Superior temporal gyrus (tissue), 1 donor: ENCODE measurements at regions not wholly inside any gene's neighbourhood (a gene's known extent, or its start where the extent isn't known, plus 50 kb on each side); places are given as distances from the start of the nearest gene placed in this dataset.

Source experiments
- DNase-seq: peaks from one replicate; pipeline ENCODE4 v3.0.0-alpha.2; 2016; ENCODE audit errors: extremely low spot score

DNA sequence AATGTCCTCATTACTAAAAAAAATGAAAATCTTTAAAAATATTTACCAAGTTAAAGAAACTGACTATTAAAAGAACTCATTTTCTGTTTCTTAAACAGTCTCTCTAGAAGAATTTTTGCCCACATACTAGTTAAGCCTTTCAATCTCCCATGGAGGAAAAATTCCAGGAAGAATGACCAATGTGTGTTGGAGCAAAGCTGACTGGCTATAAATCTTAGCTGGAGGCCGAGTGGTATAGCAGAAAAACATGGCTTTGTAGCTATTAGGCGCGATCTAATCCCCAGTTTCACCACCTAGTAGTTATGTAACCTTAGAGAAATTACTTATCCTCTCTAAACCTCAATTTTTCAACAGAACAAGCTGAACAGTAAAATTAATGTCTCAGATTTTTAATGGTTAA lies 135.5 kb upstream of the PRLR start:
- no peak for DNase-seq

DNA sequence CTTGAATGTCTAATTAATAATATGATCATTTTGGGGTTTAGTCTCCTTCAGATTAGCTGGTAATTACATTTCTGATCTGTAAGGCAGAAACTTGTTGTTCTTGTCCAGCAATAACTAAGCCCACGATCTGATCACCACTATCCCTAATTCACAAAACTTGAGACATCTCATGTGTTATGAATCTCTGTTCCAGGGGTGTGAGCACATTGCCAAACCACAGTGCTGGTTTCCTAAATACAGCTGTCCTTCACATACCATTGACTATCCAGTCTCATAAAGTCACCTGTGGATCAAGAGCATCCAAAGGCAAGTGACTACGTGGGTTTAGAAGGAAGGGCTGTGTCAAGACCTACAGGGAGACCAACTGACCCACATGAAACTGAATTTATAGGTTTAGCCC lies 134.1 kb upstream of the PRLR start:
- no peak for DNase-seq

DNA sequence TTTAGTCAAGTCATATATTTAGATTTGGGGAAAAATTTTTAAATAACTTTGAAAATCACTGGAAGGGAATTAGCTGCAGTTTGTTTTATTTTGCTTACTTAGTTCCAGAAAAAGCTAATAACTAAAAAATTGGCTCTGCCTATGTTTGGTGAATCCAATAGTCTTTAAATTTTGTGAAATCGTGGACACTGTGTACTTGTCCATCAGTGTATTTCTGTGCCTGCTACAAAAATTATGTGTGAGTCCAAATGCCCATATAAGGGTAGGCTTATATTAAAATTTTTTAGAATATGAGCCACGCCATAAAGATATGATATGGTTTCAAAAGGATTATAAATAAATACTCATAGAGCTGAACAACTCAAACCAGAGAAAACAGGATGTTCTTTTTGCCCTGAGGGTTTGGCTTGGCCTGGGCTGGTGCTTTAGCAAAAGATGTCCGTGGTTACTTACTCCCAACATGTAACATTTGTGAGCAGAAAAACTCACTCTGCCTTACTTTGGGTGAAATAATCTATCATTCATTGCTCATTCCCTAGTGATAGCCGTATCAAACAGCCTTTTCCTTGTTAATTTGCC lies 133.2 kb upstream of the PRLR start:
- no peak for DNase-seq

DNA sequence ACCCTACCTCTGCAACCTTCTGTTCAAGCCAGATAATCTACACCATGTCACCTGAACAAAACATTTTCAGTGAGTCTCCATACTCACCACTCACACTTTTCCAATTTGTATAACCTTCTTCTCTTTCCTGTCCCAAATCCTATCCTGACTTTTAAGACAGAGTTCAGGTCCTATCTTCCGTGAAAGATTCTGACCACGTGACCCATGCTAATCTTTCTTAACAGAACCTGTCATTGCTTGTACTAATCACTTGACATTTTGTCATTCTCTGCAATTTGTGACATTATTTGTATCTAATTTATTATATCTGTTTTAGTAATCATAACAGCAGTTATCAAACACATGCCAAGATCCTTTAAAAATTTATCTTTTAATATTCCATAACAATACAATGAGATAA lies 132.5 kb upstream of the PRLR start:
- DNase-seq: no peak

DNA sequence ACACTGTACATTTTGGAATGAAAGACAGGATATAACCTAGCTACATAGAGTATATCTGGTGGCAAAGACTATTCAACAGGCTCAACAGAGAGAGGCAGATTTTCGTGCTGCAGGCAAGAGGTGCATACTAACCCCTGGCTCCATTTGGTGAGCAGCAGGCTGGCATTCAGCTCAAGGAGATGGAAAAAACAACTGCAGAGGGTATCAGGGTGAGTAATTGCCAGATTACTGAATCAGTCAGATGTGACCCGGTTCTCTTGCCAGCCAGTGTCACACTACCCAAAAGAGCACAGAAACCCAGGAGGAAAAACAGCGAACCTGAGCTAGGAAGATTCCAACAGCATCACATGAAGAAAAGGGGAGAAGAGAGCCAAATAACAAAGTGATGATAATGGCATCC lies 130.4 kb upstream of the PRLR start:
- no peak for DNase-seq

DNA sequence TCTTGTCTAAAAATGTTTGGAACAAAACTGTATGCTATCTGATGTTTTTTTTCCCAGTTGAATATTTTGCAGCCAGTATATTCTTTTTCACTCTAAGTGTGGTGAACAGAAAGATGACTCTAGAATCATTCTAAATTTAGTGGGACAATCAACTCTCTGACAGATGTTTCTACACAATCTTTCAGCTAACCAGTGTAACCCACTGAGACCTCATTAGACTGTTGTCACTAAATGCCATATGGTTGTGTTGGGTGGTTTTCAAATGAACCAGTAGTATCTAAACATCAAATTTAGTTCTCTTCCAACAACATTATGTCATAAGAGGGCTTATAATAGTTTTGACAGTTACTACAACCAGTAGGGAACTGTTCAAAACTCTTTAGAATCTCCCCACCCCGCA lies 129.6 kb upstream of the PRLR start:
- DNase-seq: no peak

DNA sequence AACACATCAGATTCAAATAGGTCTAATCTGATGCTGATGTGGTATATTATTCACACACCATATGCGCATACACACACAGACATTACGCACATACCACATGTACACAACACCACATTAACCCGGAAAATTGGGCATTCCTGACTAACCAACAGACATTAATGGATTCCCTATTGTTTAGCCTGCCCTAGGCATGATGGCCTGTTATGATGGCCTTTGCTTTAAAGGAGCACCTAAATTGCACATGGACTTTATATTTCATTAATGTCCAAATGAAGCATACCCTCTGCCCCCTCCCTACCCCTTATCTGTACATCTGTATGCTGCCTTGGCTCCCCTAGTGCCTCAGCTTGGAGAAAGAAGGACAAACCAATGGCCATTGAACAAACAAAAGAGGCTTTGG lies 127.7 kb upstream of the PRLR start:
- no peak for DNase-seq

DNA sequence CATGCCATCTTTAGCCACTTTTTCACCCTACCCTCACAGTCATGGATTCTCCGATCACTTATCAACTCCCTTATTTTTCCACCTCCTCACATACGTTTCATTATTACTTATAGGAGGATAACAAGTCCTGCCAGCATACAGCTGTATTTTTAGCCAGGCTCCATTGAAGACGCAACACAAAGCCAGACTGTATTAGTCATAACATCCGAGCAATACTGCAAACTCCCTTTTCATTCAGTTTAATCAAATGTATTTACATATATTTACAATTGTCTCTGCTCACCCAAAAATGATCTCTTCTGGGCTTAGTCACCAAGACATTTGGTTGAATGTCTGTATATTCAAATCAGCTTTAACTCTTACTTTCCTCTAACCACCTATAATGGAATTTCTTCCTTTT lies 126.4 kb upstream of the PRLR start:
- no peak for DNase-seq

DNA sequence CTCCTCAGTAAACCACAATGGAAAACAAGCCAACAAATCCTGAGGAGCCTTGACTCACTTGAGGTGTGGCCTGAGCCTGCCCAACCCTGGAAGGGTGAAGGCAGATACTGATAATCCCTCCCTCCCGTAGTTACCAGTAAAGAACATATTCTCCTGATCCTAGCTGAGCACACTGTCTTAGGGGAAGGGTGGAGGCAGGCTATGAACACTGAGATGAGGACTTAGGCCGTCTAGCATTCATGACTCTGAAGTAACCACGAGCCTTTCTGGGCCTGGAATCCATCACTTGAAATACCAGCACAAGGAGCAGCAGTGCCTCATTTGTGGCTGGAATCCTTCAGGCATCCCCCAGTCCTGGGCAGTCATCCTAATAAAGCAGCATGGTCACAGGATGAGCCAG lies 124.5 kb upstream of the PRLR start:
- no peak for DNase-seq

DNA sequence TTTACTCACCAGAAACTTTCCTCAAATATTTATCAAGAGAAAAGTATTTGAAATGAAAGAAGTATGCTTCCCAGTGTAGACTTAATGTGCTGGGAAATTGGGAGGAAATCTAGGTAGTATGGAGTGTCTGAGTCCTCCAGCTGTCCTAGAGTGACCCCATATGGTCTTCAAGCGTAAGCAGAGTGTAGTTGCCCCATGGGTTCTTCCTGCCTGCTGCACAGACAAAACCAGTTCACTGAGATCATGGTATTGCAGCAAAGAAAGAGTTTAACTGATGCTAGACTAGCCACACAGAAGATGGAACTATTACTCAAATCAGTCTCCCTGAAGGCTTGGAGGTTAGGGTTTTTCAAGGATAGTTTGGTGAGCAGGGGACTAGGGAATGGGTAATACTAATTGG lies 114.9 kb upstream of the PRLR start:
- no peak for DNase-seq

DNA sequence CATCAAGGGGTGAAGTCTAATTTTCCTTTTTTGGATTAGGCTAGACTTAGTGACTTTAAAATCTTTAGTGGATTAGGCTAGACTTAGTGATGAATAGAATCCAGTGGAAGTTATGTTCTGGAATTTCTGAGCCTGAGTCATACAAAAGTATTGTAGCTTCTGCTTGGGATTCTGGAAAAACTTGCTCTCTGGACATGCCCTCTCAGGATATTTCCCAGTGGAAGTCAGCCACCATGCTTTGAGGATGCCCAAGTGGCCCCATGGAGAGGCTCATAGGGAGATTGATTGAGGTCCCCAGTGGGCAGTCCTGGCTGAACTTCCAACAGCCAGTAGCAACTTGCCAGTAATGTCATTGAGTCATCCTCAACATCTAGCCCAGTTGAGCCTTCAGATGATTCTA lies 112.4 kb upstream of the PRLR start:
- no peak for DNase-seq

DNA sequence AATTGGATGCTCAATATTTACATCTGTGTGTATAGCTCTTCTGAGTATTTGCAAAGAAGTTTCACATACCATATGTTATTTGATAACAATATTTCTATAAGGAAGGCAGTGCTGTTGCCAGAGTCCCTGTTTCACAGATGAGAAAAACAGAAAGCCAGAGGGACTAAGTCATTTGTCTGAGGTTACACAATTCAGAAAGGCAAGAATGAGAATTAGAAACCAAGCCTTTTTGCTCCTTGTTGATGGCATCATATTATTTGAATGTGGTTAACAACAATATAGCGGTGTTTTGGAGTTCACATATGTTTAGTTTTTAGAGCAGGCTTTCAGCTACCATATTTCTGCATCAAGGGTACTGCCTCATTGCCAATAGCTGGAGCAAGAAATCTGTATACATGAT lies 110.9 kb upstream of the PRLR start:
- DNase-seq: no peak

DNA sequence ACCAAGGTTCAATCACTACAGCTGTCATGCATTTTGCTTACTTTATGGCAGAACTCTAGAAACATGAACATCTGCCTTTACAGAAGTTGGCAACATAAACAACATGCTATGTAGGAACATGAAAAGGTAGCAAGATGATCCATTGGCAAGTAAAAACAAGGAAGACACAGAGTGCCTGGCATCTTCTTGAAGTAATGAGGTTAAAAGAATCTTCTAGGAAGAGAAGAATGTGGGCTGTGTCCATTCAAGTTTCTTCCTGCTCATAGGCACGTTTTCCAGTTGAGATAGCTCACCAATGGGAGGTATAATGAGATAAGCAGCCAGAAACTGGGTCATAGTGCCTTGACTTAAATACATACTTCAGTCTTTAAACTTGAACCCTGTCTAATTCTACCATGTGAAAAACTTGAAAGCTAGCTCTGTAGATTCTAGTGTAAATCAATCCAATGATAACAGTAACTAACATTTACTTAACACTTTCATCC lies 109.4 kb upstream of the PRLR start:
- DNase-seq: no peak

DNA sequence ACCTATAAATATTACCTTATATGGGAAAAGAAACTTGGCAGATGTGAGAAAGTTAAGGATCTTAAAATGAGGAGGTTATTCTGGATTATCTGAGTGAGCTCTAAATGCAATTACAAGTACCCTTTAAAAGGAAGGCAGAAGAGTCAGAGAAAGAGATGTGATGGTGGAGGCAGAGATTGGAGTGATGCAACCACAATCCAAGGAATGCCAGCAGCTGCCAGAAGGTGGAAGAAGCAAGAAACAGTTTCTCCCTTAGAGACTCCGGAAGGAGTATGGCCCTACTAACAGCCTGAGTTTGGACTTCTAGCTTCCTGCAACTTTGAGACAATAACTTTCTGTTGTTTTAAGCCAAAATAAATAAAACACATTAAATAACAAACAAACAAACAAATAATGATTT lies 108.7 kb upstream of the PRLR start:
- no peak for DNase-seq

DNA sequence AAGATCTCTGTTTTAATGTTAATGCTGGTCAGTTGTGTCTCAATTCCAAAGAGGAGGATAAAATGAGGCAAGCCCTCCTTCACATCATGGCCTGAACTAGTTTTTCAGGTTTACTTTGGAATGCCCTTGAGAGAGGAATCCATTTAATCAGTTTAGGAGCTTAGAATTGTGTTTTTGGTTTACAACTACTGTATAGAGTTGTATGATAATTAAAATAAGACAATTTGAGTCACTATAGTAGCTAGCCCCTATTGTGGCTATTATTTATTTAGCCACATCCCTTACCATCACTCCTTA lies 107.8 kb upstream of the PRLR start:
- DNase-seq: no peak

DNA sequence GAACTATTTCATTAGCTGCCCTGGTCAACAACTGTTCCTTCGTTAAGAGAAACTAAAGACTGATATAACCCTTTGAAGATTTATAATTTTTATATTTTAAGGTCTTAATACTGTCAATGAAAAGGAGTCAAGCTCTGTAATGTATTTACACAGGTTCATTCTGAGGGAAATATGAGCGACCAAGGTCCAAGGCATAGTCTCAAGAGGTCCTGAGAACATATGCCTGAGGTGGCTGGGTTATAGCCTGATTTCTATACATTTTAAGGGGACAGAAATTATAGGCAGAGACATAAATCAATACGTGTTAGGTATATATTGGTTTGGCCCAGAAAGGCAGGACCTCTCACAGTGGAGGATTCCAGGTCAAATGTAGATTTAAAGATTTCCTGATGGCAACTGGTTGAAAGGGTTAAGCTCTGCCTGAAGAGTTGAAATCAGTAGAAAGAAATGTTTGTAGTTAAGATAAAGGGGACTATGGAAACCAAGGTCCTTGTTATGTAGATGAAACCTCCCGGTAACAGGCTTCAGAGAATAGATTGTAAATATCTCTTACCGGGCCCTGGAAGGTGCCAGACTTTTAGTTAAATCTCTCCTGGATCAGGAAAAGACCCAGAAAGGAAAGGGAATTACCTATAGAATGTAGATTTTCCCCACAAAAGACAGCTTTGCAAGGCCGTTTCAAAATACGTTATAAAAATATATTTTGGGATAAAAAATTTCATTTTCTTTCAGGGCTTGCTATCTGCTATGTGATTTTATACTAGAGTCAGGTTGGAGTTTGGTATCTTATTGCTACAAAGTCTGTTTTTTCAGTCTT lies 107.3 kb upstream of the PRLR start:
- DNase-seq: no peak

DNA sequence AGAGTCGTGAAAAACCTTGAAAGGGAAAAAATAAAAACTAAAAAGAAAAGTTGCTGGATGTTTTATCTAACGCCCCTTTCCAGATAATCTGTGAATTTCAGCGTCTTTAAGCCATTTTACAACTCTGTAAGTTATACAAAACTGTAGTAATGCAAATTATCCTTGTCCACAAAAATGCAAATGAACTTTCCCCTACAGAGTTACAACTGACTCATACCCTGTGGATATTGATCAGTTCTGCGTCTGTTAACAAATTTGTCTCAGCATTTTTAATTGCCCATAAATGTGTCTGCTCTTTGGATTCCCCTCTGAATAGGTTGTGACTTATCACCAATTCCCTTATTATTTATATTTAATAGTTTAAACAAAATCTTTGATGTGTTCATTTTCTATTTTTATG lies 105.9 kb upstream of the PRLR start:
- no peak for DNase-seq

DNA sequence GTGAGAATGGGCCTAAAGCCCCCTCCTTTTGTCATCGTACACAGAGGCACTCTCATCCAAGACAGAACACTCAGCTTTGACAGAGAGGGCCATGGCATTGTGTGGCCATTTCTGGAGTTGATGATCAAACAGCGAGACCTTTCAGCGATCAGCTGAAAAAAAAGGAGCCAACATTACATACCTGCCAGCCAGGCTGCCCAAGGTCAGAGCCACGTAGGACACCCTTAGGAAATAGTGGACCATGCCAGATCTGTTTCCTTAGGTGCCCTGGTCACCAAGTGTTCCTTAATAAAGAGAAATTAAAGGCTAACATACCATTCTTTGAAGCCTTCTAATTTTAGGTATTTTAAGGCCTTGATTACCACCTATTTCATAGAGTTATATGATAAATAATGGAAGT lies 105.5 kb upstream of the PRLR start:
- DNase-seq: no peak

DNA sequence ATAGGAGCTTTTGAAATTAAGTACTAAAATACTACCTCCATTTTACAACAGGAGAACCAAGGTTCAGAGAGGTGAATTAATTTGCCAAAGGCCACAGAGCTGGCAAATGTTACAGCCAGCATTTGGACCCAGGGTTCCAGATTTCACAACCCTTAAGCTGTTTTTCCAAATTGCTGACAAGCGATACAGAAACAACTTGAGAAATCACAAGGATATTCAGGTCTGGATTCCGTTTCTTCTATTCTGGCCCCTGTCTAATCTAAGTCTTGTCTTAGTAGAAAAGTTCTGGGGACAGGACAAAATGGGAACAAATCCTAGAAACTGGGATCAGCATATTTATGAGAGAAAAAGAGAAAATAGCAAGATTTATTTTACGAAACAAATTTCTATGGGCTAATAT lies 103.1 kb upstream of the PRLR start:
- DNase-seq: no peak

DNA sequence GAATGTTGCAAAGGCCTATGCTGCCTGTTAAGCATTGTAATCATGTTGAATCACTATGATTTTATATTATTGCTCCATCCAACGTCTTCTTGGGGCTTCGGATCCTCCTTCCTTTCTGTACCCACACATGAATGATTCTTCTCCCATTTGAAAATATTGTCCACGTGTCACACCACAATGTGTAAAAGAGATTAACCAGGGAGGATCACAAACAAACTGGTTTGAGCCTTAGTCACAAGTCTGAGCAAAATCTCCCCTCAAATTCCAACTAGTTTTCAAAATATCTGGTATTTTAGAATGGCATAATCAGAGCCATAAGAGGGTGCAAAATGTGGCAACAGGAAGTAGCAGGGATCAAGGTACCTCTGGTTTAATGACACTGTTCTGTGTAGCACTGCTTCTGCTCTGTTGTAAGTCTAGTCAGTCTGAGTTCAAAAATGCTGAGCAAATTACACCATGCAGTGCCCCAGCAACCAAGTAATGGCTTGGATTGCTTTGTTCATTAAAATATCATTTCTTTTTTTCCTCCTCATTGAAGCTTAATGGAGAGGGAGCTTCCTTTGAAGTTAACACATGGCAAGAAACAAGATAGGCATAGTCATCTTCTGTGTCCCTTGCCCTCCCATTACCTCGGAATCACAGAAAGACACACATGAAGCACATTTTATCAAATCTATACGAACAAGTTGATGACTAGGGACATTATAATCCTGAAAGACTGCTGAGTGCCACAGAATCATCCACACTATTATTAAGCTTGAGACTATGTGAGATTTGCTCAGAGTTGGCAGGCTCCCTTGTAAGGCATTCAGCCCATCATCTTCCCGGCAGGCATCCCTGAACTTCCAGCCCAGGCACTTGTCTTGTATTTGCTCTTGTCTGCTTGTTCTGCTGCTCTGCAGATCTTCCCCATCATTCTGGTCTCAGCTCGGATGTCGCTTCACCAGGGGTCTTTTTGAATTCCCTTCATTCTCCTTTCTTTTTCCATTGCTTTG lies 102.0 kb upstream of the PRLR start:
- DNase-seq: no peak

DNA sequence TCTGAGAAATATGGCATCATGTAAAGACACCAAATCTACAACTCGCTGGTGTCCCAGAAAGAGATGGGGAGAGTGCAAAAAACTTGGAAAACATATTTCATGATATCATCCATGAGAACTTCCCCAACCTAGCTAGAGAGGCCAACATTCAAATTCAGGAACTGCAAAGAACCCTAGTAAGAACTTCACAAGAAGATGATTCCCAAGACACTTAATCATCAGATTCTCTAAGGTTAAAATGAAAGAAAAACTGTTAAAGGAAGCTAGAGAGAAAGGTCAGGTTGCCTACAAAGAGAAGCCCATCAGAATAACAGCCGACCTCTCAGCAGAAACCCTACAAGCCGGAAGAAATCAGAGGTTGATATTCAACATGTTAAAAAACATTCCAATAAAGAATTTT lies 95.5 kb upstream of the PRLR start:
- DNase-seq: no peak

DNA sequence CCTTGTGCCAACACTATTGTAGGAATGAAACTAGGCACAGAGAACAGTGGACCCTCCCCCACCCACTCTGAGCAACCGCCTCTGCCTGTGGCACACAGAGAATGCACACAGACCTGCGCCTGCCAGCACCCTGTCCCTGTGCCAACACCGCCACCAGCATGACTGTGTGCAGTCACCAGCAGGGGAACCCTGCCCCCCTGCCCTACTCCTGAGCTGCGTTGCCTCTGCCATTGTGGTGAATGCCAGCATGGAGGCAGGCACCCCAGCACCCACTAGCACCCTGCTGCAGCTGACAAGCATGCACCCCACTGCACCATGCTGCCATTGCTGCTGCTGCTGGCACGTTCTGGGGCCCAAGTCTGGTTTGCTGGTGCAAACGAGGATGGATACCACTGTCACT lies 94.4 kb upstream of the PRLR start:
- no peak for DNase-seq

DNA sequence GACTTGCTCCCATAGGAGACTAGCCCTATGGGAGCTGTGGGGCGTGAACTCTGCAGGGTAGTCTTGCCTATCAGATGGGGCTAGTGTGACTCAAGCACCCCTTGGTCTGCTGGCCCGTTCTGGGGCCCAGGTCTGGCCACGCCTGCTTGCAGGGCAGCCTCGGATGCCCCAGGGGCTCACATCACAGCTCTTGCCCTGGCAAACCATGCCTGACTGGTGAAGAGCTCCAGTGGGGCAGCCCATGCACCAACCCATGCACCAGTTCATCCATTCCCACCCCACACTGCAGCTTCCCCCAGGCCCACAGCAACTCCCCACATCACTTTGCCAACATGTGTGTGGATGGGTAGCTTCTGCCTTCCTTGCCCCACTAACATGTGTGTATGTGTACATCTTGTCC lies 93.9 kb upstream of the PRLR start:
- no peak for DNase-seq
